PC-3 (cell line): ENCODE measurements at regions not wholly inside any gene's neighbourhood (a gene's known extent, or its start where the extent isn't known, plus 50 kb on each side); places are given as distances from the start of the nearest gene placed in this dataset.

ENCODE experiments used
- ATAC-seq: fragments of 200-7000 bp; cut with Tn5 transposase; 2 replicates; pipeline ENCODE4 v1.9.1; 2020; ENCODE audit warnings: mild to moderate bottlenecking, moderate library complexity
- BruUV-seq: library from RNA; stranded (reverse); fragments of 400-500 nt; replicated peaks from 2 replicates; lab custom pipeline; 2021; lab: Mats Ljungman, UMichigan
- CTCF ChIA-PET: fragments of 300-600 bp; sonication (Branson Sonifier 250); formaldehyde crosslinking; loops from one replicate; lab custom pipeline; 2022; ENCODE audit warnings: antibody characterized with exemption; lab: Charles Lee
- POLR2A ChIA-PET: fragments of 300-600 bp; sonication (Branson Sonifier 250); formaldehyde crosslinking; loops from one replicate; lab custom pipeline; 2022; ENCODE audit warnings: antibody characterized with exemption; ENCODE audit not compliant: unreplicated experiment; lab: Charles Lee
- DNase-seq: peaks from one replicate; pipeline ENCODE4 v3.0.0-alpha.2; 2015
- H2AFZ ChIP-seq: fragments of 300-600 bp; sonication (generic); 2 replicates; pipeline ENCODE4 v1.6.0; 2016; ENCODE audit warnings: antibody characterized with exemption, low read length
- H3F3A ChIP-seq: fragments of 300-600 bp; sonication (generic); one replicate; pipeline ENCODE4 v1.6.0; 2017; ENCODE audit warnings: antibody characterized with exemption, low read length, control low read depth, mild to moderate bottlenecking; ENCODE audit not compliant: unreplicated experiment
- H3K27ac ChIP-seq: fragments of 300-600 bp; sonication (generic); 2 replicates; pipeline ENCODE4 v1.5.1; 2016; ENCODE audit warnings: mild to moderate bottlenecking, low read length
- H3K27me3 ChIP-seq: fragments of 300-600 bp; sonication (generic); 2 replicates; pipeline ENCODE4 v1.6.1; 2016; ENCODE audit warnings: low read length, mixed read lengths
- H3K36me3 ChIP-seq: fragments of 300-600 bp; sonication (generic); 2 replicates; pipeline ENCODE4 v1.6.1; 2016; ENCODE audit warnings: low read depth, mixed run types, low read length, mixed read lengths
- H3K4me1 ChIP-seq: fragments of 300-600 bp; sonication (generic); 2 replicates; pipeline ENCODE4 v1.5.1; 2016; ENCODE audit warnings: low read length; ENCODE audit not compliant: insufficient read depth
- H3K4me2 ChIP-seq: fragments of 300-600 bp; sonication (generic); 2 replicates; pipeline ENCODE4 v1.6.0; 2016; ENCODE audit warnings: low read length
- H3K4me3 ChIP-seq: fragments of 300-600 bp; sonication (generic); 2 replicates; pipeline ENCODE4 v1.5.1; 2016; ENCODE audit warnings: mild to moderate bottlenecking, low read length, mixed read lengths
- H3K79me2 ChIP-seq: fragments of 300-600 bp; sonication (generic); 2 replicates; pipeline ENCODE4 v1.6.1; 2017; ENCODE audit warnings: low read length, mixed read lengths
- H3K9ac ChIP-seq: fragments of 300-600 bp; sonication (generic); 2 replicates; pipeline ENCODE4 v1.6.0; 2016; ENCODE audit warnings: mild to moderate bottlenecking, low read length
- H3K9me2 ChIP-seq: fragments of 300-600 bp; sonication (generic); replicated peaks from 2 replicates; pipeline ENCODE4 v1.6.1; 2016; ENCODE audit warnings: mixed run types, low read length, mixed read lengths
- H3K9me3 ChIP-seq: fragments of 300-600 bp; sonication (generic); 2 replicates; pipeline ENCODE4 v1.6.1; 2016; ENCODE audit warnings: low read length, mixed read lengths
- H4K20me1 ChIP-seq: fragments of 300-600 bp; sonication (generic); 2 replicates; pipeline ENCODE4 v1.6.1; 2016; ENCODE audit warnings: low read length, mixed read lengths
- EZH2 ChIP-seq: fragments of 300-600 bp; sonication (generic); IDR thresholded peaks from one replicate; pipeline ENCODE4 v1.6.1; 2017; ENCODE audit warnings: antibody characterized with exemption, mild to moderate bottlenecking, low read length; ENCODE audit not compliant: unreplicated experiment
- EZH2phosphoT487 ChIP-seq: fragments of 300-600 bp; sonication (generic); IDR thresholded peaks from 2 replicates; pipeline ENCODE4 v1.6.1; 2018; ENCODE audit warnings: mild to moderate bottlenecking, antibody characterized with exemption, low read length, borderline replicate concordance
- intact Hi-C: fragments of 100-400 bp; cut with micrococcal nuclease; formaldehyde crosslinking; loops from 2 replicates; pipeline ENCODE4 v1.9.0; 2023
- TF ChIP-seq, protein P1 (sequence below): fragments of 300-600 bp; sonication (generic); conservative IDR thresholded peaks from 2 replicates; pipeline ENCODE4 v1.5.1; 2017; ENCODE audit warnings: antibody characterized with exemption, low read depth, mild to moderate bottlenecking, low read length

DNA sequence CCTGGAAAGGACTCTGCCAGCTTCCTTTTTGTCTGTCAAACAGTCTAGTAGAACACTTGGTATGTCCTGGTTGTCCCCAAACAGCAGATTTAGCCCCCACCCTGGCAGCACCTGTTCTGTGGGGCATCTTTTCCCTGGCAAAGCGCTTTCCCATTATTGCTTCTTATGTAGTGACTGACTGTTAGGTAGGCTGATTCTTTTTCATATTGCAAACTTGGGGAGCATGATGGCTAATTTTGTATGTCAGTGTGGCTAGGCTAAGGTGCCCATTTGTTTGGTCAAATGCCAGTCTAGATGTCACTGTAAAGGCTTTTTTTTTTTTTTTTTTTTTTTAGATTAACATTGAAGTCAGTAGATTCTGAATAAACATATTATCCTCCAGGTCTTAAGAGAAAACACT lies 140.2 kb downstream of the MYCN start:
- Histone ChIP-seq H3K9me2 (no peaks in the 10 kb centered on the region), H3K27ac (no peak overlapping the region), H2AFZ (no peak overlapping the region), H3K9ac (no peak overlapping the region), H3K79me2 (no peaks in the 10 kb centered on the region), H3F3A (no peaks in the 10 kb centered on the region), H3K4me3 (no peak overlapping the region), H3K4me1 (no peaks in the 10 kb centered on the region), H3K4me2 (no peak overlapping the region), H4K20me1 (no peaks in the 10 kb centered on the region), H3K27me3 (no peaks in the 10 kb centered on the region), H3K36me3 (no peaks in the 10 kb centered on the region), H3K9me3 (no peaks in the 10 kb centered on the region)
- DNase-seq (no peak), ATAC-seq (no peak)
- no TSS peak for BruUV-seq
- CTCF ChIA-PET: no interaction called here
- intact Hi-C loops: no loop called here
- no peak for TF ChIP-seq EZH2
- TF ChIP-seq, protein P1, sequence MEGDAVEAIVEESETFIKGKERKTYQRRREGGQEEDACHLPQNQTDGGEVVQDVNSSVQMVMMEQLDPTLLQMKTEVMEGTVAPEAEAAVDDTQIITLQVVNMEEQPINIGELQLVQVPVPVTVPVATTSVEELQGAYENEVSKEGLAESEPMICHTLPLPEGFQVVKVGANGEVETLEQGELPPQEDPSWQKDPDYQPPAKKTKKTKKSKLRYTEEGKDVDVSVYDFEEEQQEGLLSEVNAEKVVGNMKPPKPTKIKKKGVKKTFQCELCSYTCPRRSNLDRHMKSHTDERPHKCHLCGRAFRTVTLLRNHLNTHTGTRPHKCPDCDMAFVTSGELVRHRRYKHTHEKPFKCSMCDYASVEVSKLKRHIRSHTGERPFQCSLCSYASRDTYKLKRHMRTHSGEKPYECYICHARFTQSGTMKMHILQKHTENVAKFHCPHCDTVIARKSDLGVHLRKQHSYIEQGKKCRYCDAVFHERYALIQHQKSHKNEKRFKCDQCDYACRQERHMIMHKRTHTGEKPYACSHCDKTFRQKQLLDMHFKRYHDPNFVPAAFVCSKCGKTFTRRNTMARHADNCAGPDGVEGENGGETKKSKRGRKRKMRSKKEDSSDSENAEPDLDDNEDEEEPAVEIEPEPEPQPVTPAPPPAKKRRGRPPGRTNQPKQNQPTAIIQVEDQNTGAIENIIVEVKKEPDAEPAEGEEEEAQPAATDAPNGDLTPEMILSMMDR: no peak
- TF ChIP-seq EZH2phosphoT487: no peak
- POLR2A ChIA-PET: no interaction called here

DNA sequence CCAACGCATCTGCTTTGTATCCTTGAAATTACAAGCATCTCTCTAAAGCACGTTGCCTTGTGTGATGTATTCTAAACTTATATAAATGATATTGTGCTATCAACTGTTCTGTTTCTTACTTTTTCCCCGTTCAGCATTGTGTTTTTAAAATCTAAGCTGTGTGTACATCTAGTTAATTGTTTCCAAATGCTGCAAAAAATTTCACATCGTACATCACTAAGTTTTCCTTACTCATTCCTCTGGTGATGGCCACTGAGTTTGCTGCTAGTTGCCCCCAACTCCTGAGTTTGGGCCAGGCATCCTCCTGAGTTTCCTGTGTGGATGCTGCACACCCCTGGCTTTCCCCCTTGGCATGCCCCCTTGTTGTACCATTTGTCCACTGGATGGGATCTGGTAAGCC lies 139.7 kb downstream of the MYCN start:
- BruUV-seq: no TSS peak
- H3K27me3 ChIP-seq: no peaks in the 10 kb centered on the region
- TF ChIP-seq EZH2: no peak
- no peak for TF ChIP-seq EZH2phosphoT487
- TF ChIP-seq, protein P1: no peak
- no peaks in the 10 kb centered on the region for H3K4me1 ChIP-seq
- H3K4me2 ChIP-seq: no peak overlapping the region
- intact Hi-C loops: no loop called here
- ChIA-PET CTCF (no interaction called here), POLR2A (no interaction called here)
- H4K20me1 ChIP-seq: no peaks in the 10 kb centered on the region
- H3K79me2 ChIP-seq: no peaks in the 10 kb centered on the region
- no peaks in the 10 kb centered on the region for H3K9me2 ChIP-seq
- H3K9ac ChIP-seq: no peak overlapping the region
- no peak overlapping the region for H3K4me3 ChIP-seq
- H3K36me3 ChIP-seq: no peaks in the 10 kb centered on the region
- H3K9me3 ChIP-seq: no peaks in the 10 kb centered on the region
- no peaks in the 10 kb centered on the region for H3F3A ChIP-seq
- ATAC-seq: no peak
- DNase-seq: no peak
- H3K27ac ChIP-seq: no peak overlapping the region
- H2AFZ ChIP-seq: no peak overlapping the region

DNA sequence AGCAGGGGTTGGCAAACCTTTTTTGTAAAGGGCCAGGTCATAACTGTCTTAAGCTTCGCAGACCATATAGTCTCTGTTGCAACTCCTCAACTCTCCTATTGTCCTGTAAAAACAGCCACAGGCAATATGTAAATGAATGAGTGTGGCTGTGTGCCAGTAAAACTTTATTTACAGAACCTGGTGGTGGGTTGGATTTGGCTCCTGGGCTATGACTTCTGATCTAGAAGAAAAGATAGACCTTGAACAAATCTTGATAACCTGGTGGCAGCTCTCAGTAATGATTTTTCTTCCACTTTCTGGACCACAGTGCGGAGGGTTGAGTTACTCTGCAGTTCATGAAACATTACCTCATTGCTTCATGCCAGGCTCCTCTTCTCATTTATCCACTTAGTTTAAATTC lies 139.3 kb downstream of the MYCN start:
- BruUV-seq: no TSS peak
- Histone ChIP-seq H3K9me2 (no peaks in the 10 kb centered on the region), H3K4me2 (no peak overlapping the region), H3K4me3 (no peak overlapping the region), H3K79me2 (no peaks in the 10 kb centered on the region), H3K27ac (no peak overlapping the region), H3K36me3 (no peaks in the 10 kb centered on the region), H3K4me1 (no peaks in the 10 kb centered on the region), H3K9ac (no peak overlapping the region), H3F3A (no peaks in the 10 kb centered on the region), H2AFZ (no peak overlapping the region), H4K20me1 (no peaks in the 10 kb centered on the region), H3K9me3 (no peaks in the 10 kb centered on the region), H3K27me3 (no peaks in the 10 kb centered on the region)
- TF ChIP-seq, protein P1: no peak
- TF ChIP-seq EZH2phosphoT487: no peak
- TF ChIP-seq EZH2: no peak
- intact Hi-C loops: no loop called here
- POLR2A ChIA-PET: no interaction called here
- CTCF ChIA-PET: no interaction called here
- ATAC-seq: no peak
- no peak for DNase-seq
